GM10248 (cell line): ENCODE measurements at regions not wholly inside any gene's neighbourhood (a gene's known extent, or its start where the extent isn't known, plus 50 kb on each side); places are given as distances from the start of the nearest gene placed in this dataset.

Source experiments
- CTCF ChIA-PET: fragments of 300-600 bp; sonication (Branson Sonifier 250); formaldehyde crosslinking; extraction: SDS; loops from one replicate; lab custom pipeline; 2021; ENCODE audit warnings: antibody characterized with exemption; lab: Yijun Ruan, JAX
- POLR2A ChIA-PET: fragments of 350-650 bp; sonication (Branson Sonifier 250); formaldehyde crosslinking; extraction: SDS; loops from one replicate; lab custom pipeline; 2020; ENCODE audit warnings: antibody characterized with exemption; lab: Yijun Ruan, JAX
- DNase-seq: peaks from one replicate; pipeline ENCODE4 v3.0.0; 2012; ENCODE audit errors: extremely low spot score
- TF ChIP-seq, protein P1 (sequence below): IDR thresholded peaks from 2 replicates; pipeline ENCODE4 v1.5.1; 2012; ENCODE audit warnings: mild to moderate bottlenecking, low read depth; ENCODE audit errors: extremely low read depth, missing control alignments, control extremely low read depth

DNA sequence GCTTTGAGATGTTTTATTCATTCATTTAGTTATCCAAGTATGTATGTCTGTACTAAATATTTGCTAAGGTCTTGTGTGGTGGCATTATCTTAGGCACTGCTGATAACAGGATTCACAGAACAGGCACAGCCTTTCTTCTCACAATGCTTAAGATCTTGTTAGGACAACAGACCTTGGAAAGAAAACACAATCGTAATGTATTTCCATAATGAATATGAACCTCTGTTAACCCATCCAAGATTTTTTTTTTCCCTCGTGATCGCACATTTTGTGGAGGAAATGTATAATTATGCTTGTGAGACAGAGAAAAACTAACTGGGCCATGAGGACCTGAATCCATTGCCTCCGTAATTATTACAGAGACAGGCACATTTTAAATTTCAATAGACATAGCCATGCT is 121.9 kb downstream of the NPIPB5 start:
- ChIA-PET POLR2A (no interaction called here), CTCF (interaction anchor here (2.5 kb wide), 1 partner anchor 16 kb away, joined by 9 read pairs; no protein-coding TSS in a partner anchor)
- TF ChIP-seq, protein P1, sequence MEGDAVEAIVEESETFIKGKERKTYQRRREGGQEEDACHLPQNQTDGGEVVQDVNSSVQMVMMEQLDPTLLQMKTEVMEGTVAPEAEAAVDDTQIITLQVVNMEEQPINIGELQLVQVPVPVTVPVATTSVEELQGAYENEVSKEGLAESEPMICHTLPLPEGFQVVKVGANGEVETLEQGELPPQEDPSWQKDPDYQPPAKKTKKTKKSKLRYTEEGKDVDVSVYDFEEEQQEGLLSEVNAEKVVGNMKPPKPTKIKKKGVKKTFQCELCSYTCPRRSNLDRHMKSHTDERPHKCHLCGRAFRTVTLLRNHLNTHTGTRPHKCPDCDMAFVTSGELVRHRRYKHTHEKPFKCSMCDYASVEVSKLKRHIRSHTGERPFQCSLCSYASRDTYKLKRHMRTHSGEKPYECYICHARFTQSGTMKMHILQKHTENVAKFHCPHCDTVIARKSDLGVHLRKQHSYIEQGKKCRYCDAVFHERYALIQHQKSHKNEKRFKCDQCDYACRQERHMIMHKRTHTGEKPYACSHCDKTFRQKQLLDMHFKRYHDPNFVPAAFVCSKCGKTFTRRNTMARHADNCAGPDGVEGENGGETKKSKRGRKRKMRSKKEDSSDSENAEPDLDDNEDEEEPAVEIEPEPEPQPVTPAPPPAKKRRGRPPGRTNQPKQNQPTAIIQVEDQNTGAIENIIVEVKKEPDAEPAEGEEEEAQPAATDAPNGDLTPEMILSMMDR, result no peak
- DNase-seq, result no peak

DNA sequence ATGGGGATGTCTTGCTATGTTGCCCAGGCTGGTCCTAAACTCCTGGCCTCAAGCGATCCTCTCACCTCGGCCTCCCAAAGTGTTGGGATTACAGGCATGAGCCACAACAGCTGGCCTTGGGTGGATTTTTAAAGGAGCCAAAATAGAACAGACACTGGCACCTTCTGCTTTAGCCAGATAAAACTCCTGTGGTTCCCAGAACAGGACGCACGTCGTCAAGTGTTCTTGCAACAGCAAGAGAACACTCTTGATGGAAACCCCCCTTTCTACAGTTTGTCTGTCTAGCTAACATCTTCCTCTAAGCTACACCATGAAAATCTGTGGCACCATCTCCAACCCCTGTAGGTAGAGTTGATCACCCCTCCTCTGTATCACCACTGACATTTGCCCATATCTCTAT is 122.6 kb downstream of the NPIPB5 start:
- CTCF ChIA-PET, result interaction anchor here (2.5 kb wide), 1 partner anchor 16 kb away, joined by 9 read pairs; no protein-coding TSS in a partner anchor
- POLR2A ChIA-PET, result no interaction called here
- TF ChIP-seq, protein P1, result no peak
- no peak for DNase-seq

DNA sequence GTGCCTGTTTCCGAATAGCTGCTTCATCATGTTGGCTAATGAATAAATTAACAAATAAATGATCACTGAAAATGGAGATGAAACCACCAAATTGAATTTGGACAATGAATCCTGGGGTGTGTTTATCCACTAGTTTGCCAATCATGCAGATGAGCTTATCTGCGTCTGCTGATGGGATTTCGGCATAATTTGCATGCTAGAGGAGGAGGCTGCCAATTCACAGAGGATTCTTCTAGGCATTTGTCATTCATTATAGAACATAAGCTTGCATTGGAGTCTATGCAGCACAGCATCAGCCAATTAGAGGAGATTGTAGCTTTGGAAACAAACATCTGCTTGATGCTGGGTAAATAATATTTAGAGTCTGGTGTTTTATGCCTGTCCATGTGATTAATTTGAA is 123.1 kb downstream of the NPIPB5 start:
- ChIA-PET POLR2A (interaction anchor here (0.5 kb wide), 1 partner anchor 25 kb away, joined by 3 read pairs; no protein-coding TSS in a partner anchor), CTCF (interaction anchor here (2.5 kb wide), 1 partner anchor 15 kb away, joined by 9 read pairs; no protein-coding TSS in a partner anchor)
- no peak for DNase-seq
- TF ChIP-seq, protein P1, result no peak

DNA sequence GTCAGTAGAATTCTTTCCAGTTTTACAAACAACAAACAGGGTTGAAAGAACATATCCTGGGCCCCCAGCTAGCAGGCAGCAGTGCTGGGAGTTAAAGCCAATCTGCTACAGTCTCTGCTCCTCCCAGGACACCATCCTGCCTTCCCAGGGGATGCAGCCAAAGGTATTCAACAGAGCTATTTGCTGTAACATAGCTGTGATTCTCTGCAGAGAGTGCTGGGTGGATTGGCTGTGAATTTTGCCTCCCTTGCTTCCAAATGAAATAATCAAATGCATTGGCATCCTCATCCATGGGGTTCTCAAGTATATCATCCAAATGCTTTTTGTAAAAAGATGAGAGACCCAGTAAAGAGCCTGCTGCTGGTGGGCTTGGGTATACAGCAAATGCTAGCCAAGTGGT is 124.3 kb downstream of the NPIPB5 start:
- CTCF ChIA-PET, result interaction anchor here (0.9 to 2.5 kb wide), 5 partner anchors 8 to 1457 kb away, joined by 3 to 9 read pairs (median 4); no protein-coding TSS in a partner anchor
- DNase-seq, result no peak
- TF ChIP-seq, protein P1, result no peak
- POLR2A ChIA-PET, result no interaction called here

DNA sequence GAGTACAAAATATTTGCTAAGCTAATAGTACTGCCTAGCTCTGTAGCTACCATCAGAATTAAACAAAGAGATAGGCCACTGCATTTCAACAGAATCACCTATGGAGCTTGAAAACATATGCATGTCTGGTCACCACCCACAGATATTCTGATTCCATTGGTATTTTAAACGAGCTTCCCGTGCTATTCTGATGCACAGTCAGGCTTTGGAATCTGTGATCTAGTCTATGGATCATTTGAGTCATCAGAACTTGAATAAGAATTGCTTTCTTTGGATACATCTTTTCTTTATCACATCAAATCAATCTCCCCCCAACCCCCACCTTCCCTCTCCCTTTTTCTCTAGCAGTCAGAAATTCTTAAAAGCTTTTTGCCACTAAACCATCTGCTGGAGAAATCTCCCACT is 124.7 kb downstream of the NPIPB5 start:
- TF ChIP-seq, protein P1, result no peak
- POLR2A ChIA-PET, result no interaction called here
- CTCF ChIA-PET, result interaction anchor here (0.9 to 2.4 kb wide), 4 partner anchors 9 to 1457 kb away, joined by 3 to 7 read pairs (median 4); no protein-coding TSS in a partner anchor
- DNase-seq, result no peak

DNA sequence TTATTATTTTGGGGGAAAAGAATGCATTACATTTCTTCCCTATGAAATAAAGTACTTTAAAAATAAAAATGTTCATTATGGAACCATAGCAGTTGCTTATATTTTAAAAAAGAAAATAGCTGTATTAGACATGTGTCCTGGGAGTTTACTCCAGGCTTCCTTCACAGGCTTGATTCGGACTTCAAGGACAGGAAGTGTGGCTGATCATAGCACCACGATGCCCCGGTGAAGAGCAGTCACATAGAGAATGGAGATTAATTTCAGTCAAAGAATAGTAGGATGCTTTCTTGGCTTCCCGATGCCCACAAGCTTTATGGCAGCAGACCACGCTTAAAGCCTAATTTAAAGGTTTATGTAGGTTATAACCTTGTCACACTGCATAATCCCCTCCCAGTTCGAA is 125.1 kb downstream of the NPIPB5 start:
- ChIA-PET POLR2A (no interaction called here), CTCF (interaction anchor here (0.9 to 2.4 kb wide), 3 partner anchors 9 to 1458 kb away, joined by 3 to 7 read pairs (median 4); no protein-coding TSS in a partner anchor)
- TF ChIP-seq, protein P1, result no peak

More for the DNA sequence above, 125.1 kb downstream of the NPIPB5 start:
- DNase-seq, result no peak
